GM12891 (cell line): ENCODE measurements at regions not wholly inside any gene's neighbourhood (a gene's known extent, or its start where the extent isn't known, plus 50 kb on each side); places are given as distances from the start of the nearest gene placed in this dataset.

Experiments used
- PAX5 ChIP-seq: IDR thresholded peaks from 2 replicates; pipeline ENCODE4 v1.6.1; 2011; ENCODE audit warnings: low read length, moderate library complexity, mild to moderate bottlenecking; ENCODE audit not compliant: insufficient read depth, severe bottlenecking
- POLR2A ChIP-seq: IDR thresholded peaks from 2 replicates; pipeline ENCODE4 v1.6.1; 2011; ENCODE audit warnings: low read depth, low read length, control low read depth
- POLR2AphosphoS5 ChIP-seq: IDR thresholded peaks from 2 replicates; pipeline ENCODE4 v1.6.1; 2011; ENCODE audit warnings: low read depth, low read length, control low read depth
- POU2F2 ChIP-seq: IDR thresholded peaks from 2 replicates; pipeline ENCODE4 v1.6.1; 2011; ENCODE audit warnings: low read depth, mild to moderate bottlenecking, control low read depth, low read length, moderate library complexity
- SPI1 ChIP-seq: IDR thresholded peaks from 2 replicates; pipeline ENCODE4 v1.6.1; 2011; ENCODE audit warnings: low read depth, low read length, control low read depth
- TAF1 ChIP-seq: IDR thresholded peaks from 2 replicates; pipeline ENCODE4 v1.6.1; 2011; ENCODE audit warnings: low read depth, low read length, control low read depth

DNA sequence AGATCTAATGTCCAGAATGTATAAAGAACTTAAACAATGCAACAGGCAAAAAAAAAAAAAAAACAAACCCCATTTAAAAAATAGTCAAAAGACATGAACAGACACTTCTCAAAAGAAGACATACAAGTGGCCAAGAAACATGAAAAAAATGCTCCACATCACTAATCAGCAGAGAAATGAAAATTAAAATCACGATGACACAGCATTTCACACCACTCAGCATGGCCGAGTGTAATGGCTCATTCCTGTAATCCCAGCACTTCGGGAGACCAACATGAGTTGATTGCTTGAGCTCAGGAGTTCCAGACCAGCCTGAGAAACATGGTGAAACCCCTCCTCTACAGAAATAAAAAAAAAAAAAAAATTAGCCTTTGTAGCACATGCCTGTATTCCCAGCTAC, 701.4 kb upstream of the NRSN1 start:
- TF ChIP-seq POLR2AphosphoS5 (no peak), POLR2A (no peak), TAF1 (no peak), PAX5 (no peak), SPI1 (no peak), POU2F2 (no peak)
